ENCODE measurements at regions not wholly inside any gene's neighbourhood (a gene's known extent, or its start where the extent isn't known, plus 50 kb on each side); places are given as distances from the start of the nearest gene placed in this dataset.

GRCh38 chr4:170145120-170145519 lies 55.4 kb upstream of the AADAT start:
- no peaks in the 10 kb centered on the region for H3K4me1 ChIP-seq (ENCODE audit: control insufficient read depth in 2 of 2, insufficient read depth in 2 of 2, low read length in 2 of 2)
- H3K27ac ChIP-seq (ENCODE audit: low read depth in 1 of 2, low read length in 1 of 2) = no peak overlapping the region
- no peaks in the 10 kb centered on the region for H3K36me3 ChIP-seq (ENCODE audit: control insufficient read depth in 2 of 2, insufficient read depth in 2 of 2, low read length in 1 of 2)
- DNase-seq (ENCODE audit: low read depth in 6 of 9, low spot score in 9 of 9) = no peak
- H3K9me3 ChIP-seq (ENCODE audit: control insufficient read depth in 2 of 2, insufficient read depth in 1 of 2, low read length in 1 of 2) = no peaks in the 10 kb centered on the region
- no peak overlapping the region for H3K4me3 ChIP-seq (ENCODE audit: low read length in 2 of 2)
- 90% methylated on average over 1 of the region's 1 CpG for WGBS
- no peaks in the 10 kb centered on the region for H3K27me3 ChIP-seq (ENCODE audit: control insufficient read depth in 2 of 2, insufficient read depth in 1 of 2, low read length in 1 of 2)

GRCh38 chr4:170139764-170140163 lies 50.0 kb upstream of the AADAT start:
- Histone ChIP-seq H3K27ac (ENCODE audit: low read depth in 1 of 2, low read length in 1 of 2) (no peak overlapping the region), H3K36me3 (ENCODE audit: control insufficient read depth in 2 of 2, insufficient read depth in 2 of 2, low read length in 1 of 2) (no peaks in the 10 kb centered on the region), H3K9me3 (ENCODE audit: control insufficient read depth in 2 of 2, insufficient read depth in 1 of 2, low read length in 1 of 2) (no peaks in the 10 kb centered on the region), H3K4me1 (ENCODE audit: control insufficient read depth in 2 of 2, insufficient read depth in 2 of 2, low read length in 2 of 2) (no peaks in the 10 kb centered on the region), H3K4me3 (ENCODE audit: low read length in 2 of 2) (no peak overlapping the region), H3K27me3 (ENCODE audit: control insufficient read depth in 2 of 2, insufficient read depth in 1 of 2, low read length in 1 of 2) (no peaks in the 10 kb centered on the region)
- no peak for DNase-seq (ENCODE audit: low read depth in 6 of 9, low spot score in 9 of 9)
- 96% methylated on average over 4 of the region's 4 CpGs for WGBS

Data from thymus (tissue), 11 donors.